Neural crest cell (in vitro differentiated cells): ENCODE measurements at regions not wholly inside any gene's neighbourhood (a gene's known extent, or its start where the extent isn't known, plus 50 kb on each side); places are given as distances from the start of the nearest gene placed in this dataset.

Experiments
- DNase-seq: peaks from one replicate; pipeline ENCODE4 v3.0.0; 2021; ENCODE audit warnings: low read depth, mixed read lengths, low spot score
- H3K27ac Mint-ChIP-seq: one replicate; pipeline ENCODE4 v1.8.0; 2021; ENCODE audit warnings: mild to moderate bottlenecking, mixed read lengths; ENCODE audit not compliant: unreplicated experiment
- H3K27me3 Mint-ChIP-seq: 2 replicates; pipeline ENCODE4 v1.8.0; 2021; ENCODE audit warnings: low read depth, mild to moderate bottlenecking, mixed read lengths
- H3K36me3 Mint-ChIP-seq: 2 replicates; pipeline ENCODE4 v1.8.0; 2021; ENCODE audit warnings: low read depth, mild to moderate bottlenecking, mixed read lengths
- H3K4me1 Mint-ChIP-seq: 2 replicates; pipeline ENCODE4 v1.8.0; 2021; ENCODE audit warnings: mixed read lengths
- H3K4me3 Mint-ChIP-seq: one replicate; pipeline ENCODE4 v1.8.0; 2021; ENCODE audit warnings: mild to moderate bottlenecking, mixed read lengths
- H3K9me3 Mint-ChIP-seq: 2 replicates; pipeline ENCODE4 v1.8.0; 2021; ENCODE audit warnings: mixed read lengths
- TF ChIP-seq, protein P1 (sequence below): fragments of 200-600 bp; sonication (generic); conservative IDR thresholded peaks from 2 replicates; pipeline ENCODE4 v1.5.0; 2021; ENCODE audit warnings: antibody characterized with exemption, mild to moderate bottlenecking

GRCh38 chr2:230648356-230648755 lies 64.3 kb upstream of the CAB39 start:
- Mint-ChIP-seq H3K36me3 (no peaks in the 10 kb centered on the region), H3K27ac (no peak overlapping the region), H3K4me1 (peaks cover 19% of the 10 kb centered on the region), H3K27me3 (peaks cover 85% of the 10 kb centered on the region), H3K4me3 (no peak overlapping the region), H3K9me3 (no peaks in the 10 kb centered on the region)
- TF ChIP-seq, protein P1, sequence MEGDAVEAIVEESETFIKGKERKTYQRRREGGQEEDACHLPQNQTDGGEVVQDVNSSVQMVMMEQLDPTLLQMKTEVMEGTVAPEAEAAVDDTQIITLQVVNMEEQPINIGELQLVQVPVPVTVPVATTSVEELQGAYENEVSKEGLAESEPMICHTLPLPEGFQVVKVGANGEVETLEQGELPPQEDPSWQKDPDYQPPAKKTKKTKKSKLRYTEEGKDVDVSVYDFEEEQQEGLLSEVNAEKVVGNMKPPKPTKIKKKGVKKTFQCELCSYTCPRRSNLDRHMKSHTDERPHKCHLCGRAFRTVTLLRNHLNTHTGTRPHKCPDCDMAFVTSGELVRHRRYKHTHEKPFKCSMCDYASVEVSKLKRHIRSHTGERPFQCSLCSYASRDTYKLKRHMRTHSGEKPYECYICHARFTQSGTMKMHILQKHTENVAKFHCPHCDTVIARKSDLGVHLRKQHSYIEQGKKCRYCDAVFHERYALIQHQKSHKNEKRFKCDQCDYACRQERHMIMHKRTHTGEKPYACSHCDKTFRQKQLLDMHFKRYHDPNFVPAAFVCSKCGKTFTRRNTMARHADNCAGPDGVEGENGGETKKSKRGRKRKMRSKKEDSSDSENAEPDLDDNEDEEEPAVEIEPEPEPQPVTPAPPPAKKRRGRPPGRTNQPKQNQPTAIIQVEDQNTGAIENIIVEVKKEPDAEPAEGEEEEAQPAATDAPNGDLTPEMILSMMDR = no peak
- DNase-seq = no peak

- Mint-ChIP-seq H3K36me3 (no peaks in the 10 kb centered on the region), H3K27ac (no peak overlapping the region), H3K4me1 (peaks cover 22% of the 10 kb centered on the region), H3K27me3 (peaks cover 88% of the 10 kb centered on the region), H3K9me3 (no peaks in the 10 kb centered on the region), H3K4me3 (no peak overlapping the region)
- peak; percentile 29 for DNase-seq
- TF ChIP-seq, protein P1 = no peak
These were observed 62.0 kb upstream of the CAB39 start for GRCh38 chr2:230650585-230651137.

- Mint-ChIP-seq H3K9me3 (no peaks in the 10 kb centered on the region), H3K4me1 (peaks cover 22% of the 10 kb centered on the region), H3K27ac (no peak overlapping the region), H3K27me3 (peaks cover 86% of the 10 kb centered on the region), H3K4me3 (no peak overlapping the region), H3K36me3 (no peaks in the 10 kb centered on the region)
- TF ChIP-seq, protein P1 = no peak
- DNase-seq = no peak
These were observed 58.6 kb upstream of the CAB39 start for GRCh38 chr2:230654057-230654456.

DNA sequence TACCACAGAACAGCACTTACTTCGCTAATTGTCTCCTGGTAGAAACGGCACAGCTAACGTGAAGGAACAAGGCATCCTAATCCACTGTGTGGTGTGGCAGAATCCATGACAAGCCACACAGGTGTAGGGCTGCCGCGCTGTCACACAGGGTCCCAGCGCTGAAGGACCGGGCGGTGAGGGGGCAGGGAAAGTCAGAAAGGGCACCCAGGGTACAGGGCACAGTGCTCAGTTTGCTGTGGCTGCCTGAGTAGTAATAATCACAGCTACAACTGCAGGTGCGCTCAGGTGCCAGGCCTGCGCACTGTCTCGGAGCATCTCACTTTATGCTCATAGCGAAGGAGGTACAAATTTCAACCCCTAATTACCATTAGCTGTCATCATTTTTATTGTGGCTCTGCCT lies 55.2 kb upstream of the CAB39 start:
- Mint-ChIP-seq H3K36me3 (no peaks in the 10 kb centered on the region), H3K9me3 (no peaks in the 10 kb centered on the region), H3K27ac (peak overlapping the region; percentile 85), H3K4me1 (peaks cover 7% of the 10 kb centered on the region), H3K4me3 (no peak overlapping the region), H3K27me3 (peaks cover 87% of the 10 kb centered on the region)
- DNase-seq = no peak
- TF ChIP-seq, protein P1 = no peak

GRCh38 chr2:230657906-230658305 lies 54.7 kb upstream of the CAB39 start:
- Mint-ChIP-seq H3K9me3 (no peaks in the 10 kb centered on the region), H3K27ac (no peak overlapping the region), H3K36me3 (no peaks in the 10 kb centered on the region), H3K27me3 (peaks cover 87% of the 10 kb centered on the region), H3K4me1 (peaks cover 7% of the 10 kb centered on the region), H3K4me3 (no peak overlapping the region)
- TF ChIP-seq, protein P1 = no peak
- no peak for DNase-seq

DNA sequence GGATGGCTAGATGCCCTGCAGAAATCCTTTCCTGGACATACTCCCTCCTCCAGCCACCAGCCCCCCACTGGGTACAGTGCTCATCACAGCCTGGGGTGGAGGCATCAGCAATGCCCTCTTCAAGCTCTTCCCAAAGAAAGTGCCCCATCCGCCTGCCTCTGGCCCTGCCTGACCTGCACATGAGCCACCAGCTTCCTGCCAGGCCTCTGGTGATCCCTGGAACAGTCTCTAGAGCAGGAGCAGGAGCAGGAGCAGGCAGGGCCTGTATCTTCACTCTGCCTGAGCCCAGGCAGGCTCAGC lies 54.1 kb upstream of the CAB39 start:
- TF ChIP-seq, protein P1 = no peak
- Mint-ChIP-seq H3K36me3 (no peaks in the 10 kb centered on the region), H3K27me3 (peaks cover 88% of the 10 kb centered on the region), H3K27ac (peak overlapping the region; percentile 52), H3K4me3 (no peak overlapping the region), H3K9me3 (no peaks in the 10 kb centered on the region), H3K4me1 (peaks cover 7% of the 10 kb centered on the region)
- no peak for DNase-seq
